GM19455 (cell line): ENCODE measurements at regions not wholly inside any gene's neighbourhood (a gene's known extent, or its start where the extent isn't known, plus 50 kb on each side); places are given as distances from the start of the nearest gene placed in this dataset.

Experiments
- ATAC-seq: cut with Tn5 transposase; IDR thresholded peaks from one replicate; pipeline ENCODE4 v1.9.1; 2021; ENCODE audit not compliant: unreplicated experiment

DNA sequence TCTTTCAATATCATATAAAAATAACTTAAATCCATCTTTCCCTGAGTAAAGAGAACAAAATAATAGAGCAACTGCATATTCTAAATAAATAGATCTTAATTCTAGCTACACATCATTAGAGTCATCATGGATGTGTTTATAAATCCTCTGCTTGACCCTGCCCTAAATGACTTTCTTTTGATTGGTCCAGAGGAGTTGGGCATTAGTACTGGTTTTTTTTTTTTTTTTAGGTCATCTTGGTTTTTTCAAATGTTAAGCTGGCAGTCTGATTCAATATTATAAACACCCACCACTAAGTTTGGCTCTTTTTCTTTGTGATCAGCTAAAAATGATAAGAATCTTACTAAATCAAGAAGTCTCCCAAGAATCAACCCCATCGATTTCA lies 504.0 kb upstream of the CBLB start:
- no peak for ATAC-seq

DNA sequence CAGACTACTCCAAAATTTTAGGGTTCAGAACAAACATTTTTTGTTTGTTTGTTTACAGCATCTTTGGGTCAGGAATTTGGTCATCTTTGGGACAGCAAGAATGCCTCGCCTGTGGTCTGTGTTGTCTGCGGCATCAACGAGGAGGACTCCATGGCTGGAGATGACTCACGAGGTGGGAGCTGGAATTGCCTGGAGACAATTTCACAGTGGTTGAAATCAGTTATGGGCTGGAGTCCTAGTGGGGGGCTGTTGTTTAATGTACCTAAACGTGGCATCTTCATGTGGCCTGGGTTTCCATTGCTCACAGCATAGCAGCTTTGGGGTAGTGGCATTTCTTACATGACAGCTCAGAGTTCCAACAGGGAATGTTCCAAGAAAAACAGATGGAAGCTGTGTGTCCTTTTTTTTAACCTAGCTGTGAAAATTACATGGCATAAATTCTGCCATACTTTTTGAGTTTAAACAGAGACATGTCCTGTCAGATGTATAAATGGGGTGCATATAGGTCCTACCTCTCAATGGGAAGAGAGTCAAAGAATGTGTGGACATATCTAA lies 507.3 kb upstream of the CBLB start:
- ATAC-seq: no peak

DNA sequence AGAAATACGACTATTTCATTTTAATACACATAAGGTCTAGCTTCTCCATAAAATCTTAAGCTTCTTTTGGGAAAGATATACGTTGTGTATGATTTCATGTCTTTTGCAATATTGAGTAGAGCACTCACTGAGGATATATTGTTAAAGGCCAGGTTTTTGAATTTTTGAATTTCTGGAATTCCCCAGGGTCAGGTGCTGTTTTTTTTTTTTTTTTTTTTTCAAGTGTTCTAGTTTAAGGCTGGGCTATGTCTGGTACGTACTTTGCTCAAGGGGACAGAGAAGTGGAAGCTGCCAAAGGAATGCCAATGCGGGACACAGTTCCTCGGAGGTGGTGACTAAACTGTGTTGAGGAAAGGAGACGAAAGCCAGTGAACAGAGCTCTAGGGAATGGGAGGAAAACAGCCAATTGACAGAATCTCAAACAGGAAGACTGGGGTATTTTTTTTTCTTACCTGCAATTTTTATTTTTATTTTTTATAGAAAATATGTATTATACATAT lies 510.5 kb upstream of the CBLB start:
- no peak for ATAC-seq

DNA sequence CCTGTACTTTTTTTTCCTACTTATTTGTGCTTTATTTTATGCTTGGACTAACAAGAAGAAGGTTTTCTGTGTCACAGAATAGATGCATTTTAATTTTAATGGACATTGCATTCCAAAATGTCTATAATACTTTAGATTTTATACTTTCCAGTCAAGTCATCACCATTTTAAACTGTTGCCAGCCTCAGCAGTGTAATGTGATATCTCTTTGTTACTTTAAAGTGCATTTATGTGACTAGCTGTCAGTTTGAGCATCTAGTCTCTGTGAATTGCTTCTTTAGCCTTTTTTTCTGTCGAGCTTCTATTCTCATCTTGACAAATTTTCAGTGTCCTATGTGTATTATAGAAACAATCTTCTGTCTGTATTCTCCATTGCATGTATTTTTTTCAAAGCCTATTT lies 511.4 kb upstream of the CBLB start:
- no peak for ATAC-seq

DNA sequence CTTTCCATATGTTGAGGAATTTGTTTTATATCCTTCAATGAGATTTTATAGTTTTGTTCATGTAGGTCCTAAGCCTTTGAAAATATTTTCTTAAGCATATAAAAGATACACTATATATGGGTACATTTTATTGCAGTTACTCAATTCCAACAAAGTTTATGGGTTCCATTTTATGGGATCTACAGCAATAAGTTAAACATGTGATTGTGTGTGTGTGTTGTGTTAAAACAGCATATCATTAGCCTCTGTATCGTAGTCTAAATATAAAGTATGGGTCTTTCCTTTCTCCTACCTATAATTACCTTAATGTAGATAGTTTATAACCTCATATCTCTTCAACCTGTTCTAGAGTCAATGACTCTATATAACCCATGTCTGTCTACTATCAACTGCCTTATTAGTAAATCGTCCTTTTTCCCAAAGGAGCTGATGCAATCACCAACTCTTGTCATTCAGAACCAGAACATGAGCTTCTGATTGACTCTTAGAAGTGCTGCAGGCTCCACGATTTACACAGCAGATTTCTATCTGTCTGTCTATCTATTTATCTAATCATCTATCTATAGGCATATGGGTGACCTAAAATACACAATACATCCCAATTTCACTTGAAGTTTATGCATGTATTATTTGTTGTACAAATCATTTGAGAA lies 512.6 kb upstream of the CBLB start:
- ATAC-seq: no peak

DNA sequence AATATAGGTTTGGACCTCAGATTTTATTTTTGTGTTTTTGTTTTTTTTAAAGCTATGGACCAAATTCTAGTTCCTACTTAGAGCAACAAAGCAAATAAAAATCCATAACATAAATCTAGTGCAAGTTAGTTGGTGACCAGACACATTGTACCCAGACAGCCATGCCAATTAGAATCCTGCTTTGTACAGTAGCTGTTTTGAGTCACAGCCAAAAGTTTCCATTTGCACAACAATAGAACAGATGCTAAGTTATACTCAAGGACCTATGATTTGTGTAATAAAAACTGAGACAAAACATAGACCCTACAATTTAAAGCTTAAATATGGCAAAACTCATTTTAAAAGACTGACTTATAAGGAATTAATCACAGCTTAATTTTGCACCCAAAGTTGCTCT lies 513.1 kb upstream of the CBLB start:
- ATAC-seq: no peak

DNA sequence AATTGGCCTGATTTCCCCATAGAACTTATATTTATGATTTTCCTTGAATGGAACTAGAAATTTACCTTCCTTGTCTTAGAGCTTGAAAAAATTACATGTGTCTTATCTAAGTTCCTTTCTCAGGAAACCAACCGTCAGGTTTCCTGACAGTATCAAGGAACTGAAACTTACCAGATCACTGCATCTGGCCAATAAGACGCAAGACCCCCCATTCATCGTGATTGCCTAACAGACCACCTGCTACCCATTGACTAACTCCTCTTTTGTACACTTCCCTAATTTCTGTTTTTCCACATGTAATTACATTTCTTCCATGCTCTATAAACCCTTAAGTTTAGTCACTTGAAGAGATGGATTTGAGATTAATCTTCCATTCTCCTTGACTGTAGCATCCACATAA lies 517.2 kb upstream of the CBLB start:
- no peak for ATAC-seq

DNA sequence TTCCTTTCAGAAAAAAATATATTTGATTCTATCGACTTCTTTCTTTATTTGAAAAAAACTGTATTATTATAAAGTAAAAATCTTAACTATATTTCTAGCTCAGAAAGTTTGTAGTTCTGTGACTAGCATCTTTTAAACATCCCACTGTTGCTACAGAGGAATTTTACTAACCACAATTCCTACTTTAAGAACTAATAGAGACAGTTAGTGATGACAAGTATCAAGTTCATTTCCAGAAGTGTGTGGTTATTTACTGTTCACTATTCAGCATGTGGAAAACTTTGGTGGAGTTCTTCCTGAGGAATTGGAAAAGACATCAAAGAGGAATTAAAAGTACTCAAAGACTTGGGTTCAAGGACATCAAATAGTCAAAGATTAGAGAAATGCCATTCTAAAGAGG lies 524.1 kb upstream of the CBLB start:
- ATAC-seq: no peak

DNA sequence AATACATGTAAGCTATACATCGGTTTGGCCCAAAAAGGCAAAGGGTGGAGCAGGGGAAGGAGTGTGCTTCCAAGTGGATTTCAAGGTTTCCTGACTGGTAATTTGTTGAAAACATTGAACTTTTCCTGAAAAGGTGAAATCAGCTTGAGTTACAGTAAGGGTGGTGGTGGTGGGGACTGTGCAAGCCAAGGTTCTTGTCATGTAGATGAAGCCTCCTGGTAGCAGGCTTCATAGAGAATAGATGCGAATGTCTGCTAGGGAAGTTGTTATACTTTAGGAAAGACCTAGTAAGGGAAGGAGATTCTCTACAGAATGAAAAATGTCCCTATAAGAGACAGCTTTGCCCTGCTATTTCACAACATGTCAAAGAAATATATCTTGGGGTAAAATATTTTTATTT lies 528.2 kb upstream of the CBLB start:
- no peak for ATAC-seq

DNA sequence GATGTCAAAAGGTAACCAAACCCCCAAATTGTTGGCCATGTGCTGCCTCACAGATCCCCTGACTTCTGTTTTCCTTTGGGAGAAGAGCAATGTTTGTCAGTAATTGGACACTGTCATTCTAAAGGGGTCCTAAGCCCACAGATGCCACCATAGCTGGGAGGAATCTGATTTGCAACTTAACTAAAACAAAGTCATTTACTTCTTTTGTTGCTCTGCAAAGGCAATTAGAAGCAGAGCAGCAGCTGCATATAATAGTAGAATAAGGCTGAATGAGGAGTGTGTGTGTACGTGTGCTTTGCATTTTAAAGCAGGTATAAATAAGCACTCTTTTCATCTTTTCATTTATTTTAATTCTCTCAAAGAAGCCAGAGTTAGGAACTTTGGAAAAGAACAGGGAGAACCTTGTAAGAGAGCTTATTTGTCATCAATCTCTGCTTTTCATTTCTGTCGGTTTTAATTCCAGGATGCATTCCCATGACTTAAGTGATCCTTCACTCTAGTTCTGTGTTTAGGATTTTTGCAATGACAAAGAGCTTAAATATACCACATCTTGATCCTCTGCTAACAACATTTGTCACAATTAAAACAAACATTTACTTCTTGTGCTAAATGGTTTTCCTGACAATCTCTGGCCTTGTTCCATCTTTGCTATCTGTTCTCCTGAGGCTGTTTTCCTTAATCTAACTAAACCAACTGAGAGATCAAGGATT lies 530.2 kb upstream of the CBLB start:
- no peak for ATAC-seq

DNA sequence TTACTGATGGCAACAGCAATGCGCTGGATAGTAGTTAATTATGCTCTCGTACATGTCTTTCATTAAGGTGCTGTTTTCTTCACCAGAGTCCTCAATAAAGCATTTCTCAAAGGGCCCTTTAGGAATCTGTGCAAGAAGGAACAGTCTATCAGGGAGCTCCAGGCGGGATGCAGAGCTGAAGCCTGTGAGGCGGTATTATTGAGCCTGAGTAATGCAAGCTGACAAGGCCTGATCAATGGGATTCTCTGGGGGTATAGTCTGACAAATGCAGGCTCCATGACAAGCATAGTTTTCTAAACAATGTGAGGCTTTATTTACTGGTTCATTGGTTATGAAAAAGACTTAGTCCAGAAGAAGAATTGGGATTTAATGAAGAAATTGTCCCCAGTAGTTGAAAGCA lies 530.9 kb upstream of the CBLB start:
- ATAC-seq: no peak

DNA sequence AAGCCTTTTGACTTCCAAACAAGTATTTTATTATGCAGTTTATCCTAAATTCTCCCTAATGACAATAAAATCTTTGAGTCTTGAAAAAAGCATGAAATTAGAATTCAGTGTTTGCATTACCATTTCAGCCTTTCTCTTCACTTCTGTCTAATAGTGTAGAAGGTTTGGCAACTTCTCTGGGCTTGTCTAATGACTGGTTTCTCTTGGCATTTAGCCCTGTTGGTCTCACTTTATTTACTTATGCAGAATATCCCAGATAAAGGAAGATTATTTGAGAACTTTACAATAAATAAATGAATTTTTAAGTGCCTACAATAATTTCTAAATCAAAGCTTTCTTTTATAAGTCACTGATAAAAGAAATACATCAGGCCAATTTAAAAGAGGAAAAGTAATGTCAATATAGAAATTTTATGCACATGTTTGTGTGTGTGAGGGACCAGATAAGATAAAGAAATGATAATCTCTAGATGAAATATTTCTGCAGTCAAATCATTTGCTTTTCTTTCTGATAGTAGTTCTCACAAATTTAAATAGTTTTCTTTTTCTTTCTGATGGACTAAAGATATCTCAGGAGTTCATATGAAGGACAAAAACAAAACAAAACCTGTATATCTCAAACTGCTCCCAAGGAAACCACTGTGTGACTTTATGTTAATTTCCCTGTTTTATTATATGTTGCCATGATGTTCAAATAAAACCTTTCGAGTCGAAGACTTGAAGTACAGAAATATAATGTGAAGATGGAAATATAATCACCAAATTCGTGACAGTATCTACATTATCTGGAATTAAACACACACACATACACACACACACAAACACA lies 533.1 kb upstream of the CBLB start:
- ATAC-seq: no peak

DNA sequence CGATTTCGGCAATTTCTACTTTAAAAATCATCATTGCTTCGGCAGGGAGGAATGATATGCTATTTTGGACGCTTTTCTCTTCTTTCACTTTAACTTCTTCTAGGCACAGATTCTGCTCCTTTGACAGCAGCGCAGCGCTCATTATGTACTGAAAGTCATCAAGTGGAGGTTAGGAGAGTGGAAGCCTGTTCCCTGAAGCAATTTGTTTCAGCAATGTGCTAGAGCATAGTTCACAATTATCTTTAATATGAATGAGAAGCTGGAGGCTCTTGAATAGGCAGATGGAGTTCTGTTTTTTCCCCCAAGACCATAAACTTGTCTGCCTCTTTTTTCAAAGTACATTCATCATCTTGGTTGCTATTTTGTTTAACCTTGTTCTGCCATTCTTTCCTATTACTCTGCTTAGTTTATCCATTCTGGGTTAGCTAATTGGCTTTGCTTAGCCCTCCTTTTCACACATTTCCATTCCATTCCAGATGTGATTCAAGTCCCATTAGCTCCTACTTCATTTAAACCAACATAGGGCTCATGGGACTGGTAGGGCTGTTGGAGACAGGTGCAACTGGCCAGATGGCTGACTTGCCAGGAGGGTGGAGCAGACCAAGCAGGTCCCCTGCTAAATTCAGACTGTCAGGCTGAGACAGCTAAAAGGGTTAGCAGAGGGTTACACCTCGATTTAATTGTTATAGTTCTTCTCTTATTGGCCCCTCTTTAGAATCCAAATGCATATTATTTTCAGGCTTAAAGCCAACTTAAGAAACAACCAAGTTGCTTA lies 534.7 kb upstream of the CBLB start:
- ATAC-seq: no peak

DNA sequence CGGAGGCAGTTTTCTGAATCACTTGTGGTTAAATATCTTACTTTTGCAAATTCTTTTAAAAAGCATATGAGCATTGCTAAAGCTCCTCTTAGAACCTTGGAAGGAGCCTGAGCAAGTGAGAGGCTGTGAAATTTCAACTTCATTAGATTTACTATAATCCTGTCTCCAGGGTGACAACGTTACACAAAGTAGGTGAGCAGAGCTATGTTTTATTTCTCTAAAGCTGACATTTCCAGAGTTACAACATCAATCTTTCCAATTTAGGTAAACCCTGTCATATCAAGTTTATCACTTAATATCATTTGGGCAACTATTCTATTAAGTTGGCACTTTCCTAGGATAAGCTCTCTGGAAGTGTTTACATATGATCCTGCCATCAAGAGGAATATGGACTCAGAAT lies 544.9 kb upstream of the CBLB start:
- ATAC-seq: no peak

DNA sequence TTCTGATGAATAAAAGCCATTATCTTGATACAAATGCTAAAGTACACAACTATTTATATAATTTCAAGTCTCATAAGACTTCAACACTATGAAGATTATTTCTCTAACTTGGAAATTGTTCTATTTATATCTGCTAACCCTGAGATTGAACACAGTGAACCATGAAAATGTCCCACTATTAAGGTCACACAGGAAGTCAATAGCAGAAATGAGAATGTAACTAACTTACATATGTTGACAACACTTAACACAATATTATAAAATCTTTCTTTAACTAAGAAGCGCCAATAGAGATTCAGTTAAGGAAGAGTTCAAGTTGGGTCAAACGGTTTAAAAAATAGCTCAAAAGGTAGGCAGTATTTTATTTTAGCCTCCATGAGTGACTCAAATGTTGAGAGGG lies 551.8 kb upstream of the CBLB start:
- no peak for ATAC-seq

DNA sequence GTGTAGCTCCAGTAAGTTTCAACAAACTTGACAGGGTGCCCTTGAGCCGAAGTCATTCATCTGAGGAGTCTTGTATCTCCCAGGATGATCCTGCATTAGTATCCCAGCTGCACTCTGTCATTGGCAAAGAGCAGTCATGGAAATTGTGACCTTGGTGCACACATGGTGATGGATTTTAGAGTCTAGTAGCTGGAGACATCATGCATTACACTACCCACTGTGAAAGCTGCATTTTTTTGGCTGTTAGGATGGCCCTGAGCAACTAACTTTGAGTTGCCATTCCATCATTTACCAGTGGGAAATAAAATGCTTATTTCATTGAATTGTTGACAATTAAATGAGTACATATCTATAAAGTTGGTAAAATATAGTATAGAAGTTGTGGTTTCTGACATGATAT lies 552.6 kb upstream of the CBLB start:
- ATAC-seq: no peak

DNA sequence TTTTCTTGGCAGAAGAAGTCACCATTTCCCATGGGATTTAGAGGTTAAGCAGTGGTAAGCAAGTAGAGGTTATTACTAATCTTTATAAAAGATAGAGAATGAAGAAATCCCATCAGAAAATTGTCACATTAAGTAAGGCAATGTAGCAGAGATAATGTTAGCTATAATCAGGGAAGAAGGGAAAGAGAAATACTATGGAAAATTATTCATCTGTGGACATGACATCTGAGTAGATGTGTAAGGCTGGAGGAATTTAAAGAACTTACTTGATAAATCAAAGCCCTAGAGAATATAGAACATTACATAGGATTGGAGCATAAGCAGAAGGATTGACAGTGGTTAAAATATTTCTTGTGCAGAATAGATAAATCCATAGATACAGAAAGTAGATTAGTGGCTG lies 553.1 kb upstream of the CBLB start:
- ATAC-seq: no peak

DNA sequence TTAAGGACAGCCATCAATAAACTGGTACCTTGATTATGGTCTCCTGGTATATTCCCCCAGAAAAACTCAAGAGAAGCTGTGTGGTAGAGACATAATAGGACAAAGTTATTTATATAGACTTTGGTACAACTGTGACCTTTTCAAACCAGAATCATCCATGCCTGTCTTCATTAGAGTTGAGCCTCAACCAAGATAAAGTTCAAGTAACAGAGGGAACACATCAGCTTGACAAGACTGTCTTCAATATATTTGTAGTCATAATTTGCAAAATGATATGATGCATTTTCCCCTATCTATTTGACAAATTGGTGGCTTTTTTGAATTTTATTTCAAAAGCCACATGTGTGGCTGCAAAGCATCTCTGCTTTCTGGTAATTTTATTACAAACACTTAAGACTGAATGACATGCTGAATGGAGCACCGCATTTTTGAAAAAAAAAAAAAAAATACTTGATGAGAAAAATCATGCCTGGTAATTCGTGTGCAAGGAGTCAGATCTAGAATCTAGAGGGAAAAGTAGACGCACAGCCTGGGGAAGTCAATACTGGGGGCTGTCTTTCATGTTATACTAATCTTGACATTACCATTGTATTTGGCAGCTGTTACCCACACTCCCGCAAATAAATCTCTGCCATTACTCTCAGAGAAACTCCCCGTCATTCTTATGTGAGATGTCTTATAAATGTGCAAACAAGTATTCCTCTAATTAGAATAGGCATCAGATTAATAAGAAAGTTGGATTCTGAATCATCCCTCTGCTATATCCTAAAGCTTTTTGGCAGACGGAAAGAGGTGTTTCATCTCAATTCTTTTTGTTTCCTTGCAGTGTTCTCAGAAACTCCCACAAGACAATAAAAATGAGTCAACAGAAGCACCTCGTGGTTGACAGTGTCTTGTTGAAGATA lies 554.8 kb upstream of the CBLB start:
- ATAC-seq: peak; percentile 60

DNA sequence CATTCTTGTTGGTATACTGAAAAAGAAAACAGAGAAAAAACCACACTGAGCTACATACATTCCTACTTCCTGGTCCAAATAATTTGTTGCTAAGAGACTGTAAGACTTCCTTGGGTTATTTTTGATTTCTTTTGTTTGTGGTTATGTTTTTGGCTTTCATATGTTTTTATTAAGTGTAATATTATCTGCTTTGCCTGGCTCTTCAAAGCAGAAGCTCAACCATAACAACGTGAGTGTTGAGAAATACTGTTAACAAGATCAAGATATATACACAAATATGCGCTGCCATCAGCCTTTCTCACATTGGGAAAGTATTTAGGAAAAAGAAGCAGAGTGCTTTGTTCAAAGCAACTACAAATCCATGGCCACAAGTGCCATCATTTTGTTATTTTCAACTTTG lies 556.2 kb upstream of the CBLB start:
- ATAC-seq: no peak

DNA sequence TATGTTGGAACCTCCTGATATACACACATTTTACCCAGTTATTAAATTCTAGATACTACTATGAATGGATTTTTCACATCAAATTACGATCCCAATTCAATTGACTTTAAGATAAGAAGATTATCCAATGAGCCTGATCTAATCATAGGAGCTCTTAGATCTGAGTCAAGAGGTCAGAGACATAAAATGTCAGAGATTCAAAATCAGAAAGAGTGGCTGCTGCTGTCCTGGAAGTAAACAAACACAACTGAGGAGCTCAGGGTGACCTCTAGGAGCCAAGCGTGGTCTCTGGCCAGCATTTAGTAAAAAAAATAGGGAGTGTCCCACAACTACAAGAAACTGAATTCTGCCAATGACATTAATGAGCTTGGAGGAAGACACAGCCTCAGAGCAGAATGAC lies 557.1 kb upstream of the CBLB start:
- no peak for ATAC-seq
